CD14-positive monocyte (primary cell): ENCODE measurements at regions not wholly inside any gene's neighbourhood (a gene's known extent, or its start where the extent isn't known, plus 50 kb on each side); places are given as distances from the start of the nearest gene placed in this dataset.

Source experiments
- DNase-seq, 3 donors: peaks; one replicate each; pipeline ENCODE4 v3.0.0-alpha.2; 2011 to 2022
- H2AFZ ChIP-seq: 2 replicates; pipeline ENCODE4 v1.6.0; 2012; ENCODE audit warnings: mild to moderate bottlenecking, low read depth, low read length, inconsistent platforms; ENCODE audit not compliant: insufficient read depth, poor library complexity, severe bottlenecking
- H3K27ac ChIP-seq, 2 donors: 1 replicate in 1 of 2; 2 replicates in 1 of 2; pipeline ENCODE4 v1.5.1; 2012 to 2013; ENCODE audit warnings: low read length in 2 of 2, control low read depth in 1 of 2, inconsistent platforms in 1 of 2, low read depth in 1 of 2, mild to moderate bottlenecking in 1 of 2
- H3K27me3 ChIP-seq, 2 donors: one replicate each; pipeline versions ENCODE4 v1.6.0 to v1.6.1; 2011 to 2013; ENCODE audit warnings: low read length in 2 of 2; ENCODE audit not compliant: control insufficient read depth in 2 of 2, insufficient read depth in 2 of 2
- H3K36me3 ChIP-seq, 2 donors: replicated peaks in 1 of 2; 1 replicate in 1 of 2; 2 replicates in 1 of 2; pipeline versions ENCODE4 v1.5.1 to v1.6.1; 2012 to 2013; ENCODE audit warnings: low read length in 2 of 2, control low read depth in 1 of 2, inconsistent platforms in 1 of 2, mild to moderate bottlenecking in 1 of 2; ENCODE audit not compliant: insufficient read depth in 2 of 2, control insufficient read depth in 1 of 2
- H3K4me1 ChIP-seq, 2 donors: 1 replicate in 1 of 2; 2 replicates in 1 of 2; pipeline versions ENCODE4 v1.5.1 to v1.6.1; 2012 to 2013; ENCODE audit warnings: low read length in 2 of 2, control low read depth in 1 of 2, inconsistent platforms in 1 of 2, mild to moderate bottlenecking in 1 of 2, moderate library complexity in 1 of 2; ENCODE audit not compliant: insufficient read depth in 2 of 2, control insufficient read depth in 1 of 2
- H3K4me2 ChIP-seq: replicated peaks from 2 replicates; pipeline ENCODE3; 2012; ENCODE audit warnings: low read length, moderate library complexity, mild to moderate bottlenecking; ENCODE audit not compliant: poor library complexity, severe bottlenecking; ENCODE audit errors: extremely low read depth
- H3K4me3 ChIP-seq, 3 experiments: fragments of 200-600 bp in 1 of 3; sonication (generic) in 1 of 3; replicated peaks in 1 of 3; 1 replicate in 2 of 3; 2 replicates in 1 of 3; pipeline ENCODE4 v1.5.1; 2011 to 2013; ENCODE audit warnings: low read length in 3 of 3, mild to moderate bottlenecking in 3 of 3, control low read depth in 2 of 3, low read depth in 2 of 3, inconsistent platforms in 1 of 3, moderate library complexity in 1 of 3
- H3K79me2 ChIP-seq: 2 replicates; pipeline ENCODE4 v1.6.0; 2012; ENCODE audit warnings: mild to moderate bottlenecking, control low read depth, inconsistent platforms, low read length, moderate library complexity; ENCODE audit not compliant: insufficient read depth
- H3K9ac ChIP-seq: 2 replicates; pipeline ENCODE4 v1.6.0; 2017; ENCODE audit warnings: low read length, mild to moderate bottlenecking; ENCODE audit not compliant: insufficient read depth, poor library complexity, severe bottlenecking
- H3K9me3 ChIP-seq, 2 donors: replicated peaks in 1 of 2; 1 replicate in 1 of 2; 2 replicates in 1 of 2; pipeline versions ENCODE4 v1.5.1 to v1.6.1; 2012 to 2013; ENCODE audit warnings: low read length in 2 of 2, control low read depth in 1 of 2; ENCODE audit not compliant: control insufficient read depth in 1 of 2, insufficient read depth in 1 of 2
- H4K20me1 ChIP-seq: 2 replicates; pipeline ENCODE4 v1.6.0; 2012; ENCODE audit warnings: mild to moderate bottlenecking, low read length, control low read depth, moderate library complexity; ENCODE audit not compliant: insufficient read depth
- H3K27ac Mint-ChIP-seq, 7 donors: one replicate each; pipeline ENCODE4 v1.8.0; 2020; ENCODE audit warnings: mild to moderate bottlenecking in 7 of 7, mixed read lengths in 7 of 7, moderate library complexity in 6 of 7, inconsistent platforms in 2 of 7
- H3K27me3 Mint-ChIP-seq, 3 donors: one replicate each; pipeline ENCODE4 v1.8.0; 2021 to 2022; ENCODE audit warnings: low read depth in 3 of 3, mild to moderate bottlenecking in 3 of 3, mixed read lengths in 3 of 3, moderate library complexity in 3 of 3, inconsistent platforms in 1 of 3
- H3K36me3 Mint-ChIP-seq, 2 donors: one replicate each; pipeline ENCODE4 v1.8.0; 2020; ENCODE audit warnings: mixed read lengths in 2 of 2, inconsistent platforms in 1 of 2, mild to moderate bottlenecking in 1 of 2
- H3K4me1 Mint-ChIP-seq: one replicate; pipeline ENCODE4 v1.8.0; 2020; ENCODE audit warnings: mild to moderate bottlenecking, mixed read lengths
- H3K4me3 Mint-ChIP-seq, 2 donors: one replicate each; pipeline ENCODE4 v1.8.0; 2020; ENCODE audit warnings: mild to moderate bottlenecking in 2 of 2, mixed read lengths in 2 of 2, moderate library complexity in 1 of 2
- H3K9me3 Mint-ChIP-seq, 7 donors: one replicate each; pipeline ENCODE4 v1.8.0; 2020 to 2022; ENCODE audit warnings: mixed read lengths in 7 of 7, mild to moderate bottlenecking in 6 of 7, moderate library complexity in 6 of 7, inconsistent platforms in 2 of 7
- WGBS: methylation state at CpG from one replicate; pipeline ENCODE4 v1.1.5; 2013; ENCODE audit warnings: missing lambda C conversion rate; ENCODE audit not compliant: insufficient coverage; 5-methylcytosine and 5-hydroxymethylcytosine counted together
- intact Hi-C, 2 donors: fragments of 100-400 bp; cut with micrococcal nuclease; formaldehyde crosslinking; loops; one replicate each; pipeline versions ENCODE4 v1.15.0 to v1.15.1; 2023
- TF ChIP-seq, protein P1 (sequence below): fragments of 200-600 bp; IDR thresholded peaks from one replicate; pipeline ENCODE4 v1.8.0; 2022; ENCODE audit warnings: antibody characterized with exemption, mild to moderate bottlenecking

DNA sequence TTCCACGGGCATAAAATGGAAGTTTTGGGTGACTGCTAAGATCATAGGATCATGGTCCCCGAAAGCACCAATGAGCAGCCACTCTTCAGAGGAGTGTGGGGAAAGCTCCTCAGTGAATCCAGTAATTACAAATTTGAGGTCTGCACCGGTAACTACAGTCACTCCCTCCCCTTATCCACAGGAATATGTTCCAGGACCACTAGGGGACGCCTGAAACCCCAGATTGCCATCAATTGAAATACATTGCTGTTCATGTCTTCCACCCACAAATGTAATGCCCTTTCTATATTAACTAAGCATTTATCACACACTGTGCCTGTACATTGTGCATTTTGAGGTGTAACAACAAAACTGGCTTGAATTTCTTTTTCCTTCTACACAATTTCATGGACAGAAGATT is 447.9 kb upstream of the PFKP start:
- H3K4me1 ChIP-seq = no peaks in the 10 kb centered on the region
- no peak overlapping the region for H3K4me3 ChIP-seq
- no peaks in the 10 kb centered on the region for H3K9me3 ChIP-seq
- 0% methylated on average over 2 of the region's 4 CpGs for WGBS
- no peak overlapping the region for H2AFZ ChIP-seq
- Mint-ChIP-seq H3K9me3 (peaks cover 0 to 4% (median 0%) of the 10 kb centered on the region in 7 donors), H3K27ac (no peak overlapping the region), H3K4me1 (no peaks in the 10 kb centered on the region), H3K4me3 (no peak overlapping the region), H3K27me3 (no peaks in the 10 kb centered on the region), H3K36me3 (no peaks in the 10 kb centered on the region)
- TF ChIP-seq, protein P1, sequence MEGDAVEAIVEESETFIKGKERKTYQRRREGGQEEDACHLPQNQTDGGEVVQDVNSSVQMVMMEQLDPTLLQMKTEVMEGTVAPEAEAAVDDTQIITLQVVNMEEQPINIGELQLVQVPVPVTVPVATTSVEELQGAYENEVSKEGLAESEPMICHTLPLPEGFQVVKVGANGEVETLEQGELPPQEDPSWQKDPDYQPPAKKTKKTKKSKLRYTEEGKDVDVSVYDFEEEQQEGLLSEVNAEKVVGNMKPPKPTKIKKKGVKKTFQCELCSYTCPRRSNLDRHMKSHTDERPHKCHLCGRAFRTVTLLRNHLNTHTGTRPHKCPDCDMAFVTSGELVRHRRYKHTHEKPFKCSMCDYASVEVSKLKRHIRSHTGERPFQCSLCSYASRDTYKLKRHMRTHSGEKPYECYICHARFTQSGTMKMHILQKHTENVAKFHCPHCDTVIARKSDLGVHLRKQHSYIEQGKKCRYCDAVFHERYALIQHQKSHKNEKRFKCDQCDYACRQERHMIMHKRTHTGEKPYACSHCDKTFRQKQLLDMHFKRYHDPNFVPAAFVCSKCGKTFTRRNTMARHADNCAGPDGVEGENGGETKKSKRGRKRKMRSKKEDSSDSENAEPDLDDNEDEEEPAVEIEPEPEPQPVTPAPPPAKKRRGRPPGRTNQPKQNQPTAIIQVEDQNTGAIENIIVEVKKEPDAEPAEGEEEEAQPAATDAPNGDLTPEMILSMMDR = no peak
- no peak overlapping the region for H3K27ac ChIP-seq
- no peak overlapping the region for H3K4me2 ChIP-seq
- no peak for DNase-seq
- no peaks in the 10 kb centered on the region for H4K20me1 ChIP-seq
- no peaks in the 10 kb centered on the region for H3K79me2 ChIP-seq
- intact Hi-C loops = no loop called here
- no peaks in the 10 kb centered on the region for H3K36me3 ChIP-seq
- no peaks in the 10 kb centered on the region for H3K27me3 ChIP-seq
- no peak overlapping the region for H3K9ac ChIP-seq

DNA sequence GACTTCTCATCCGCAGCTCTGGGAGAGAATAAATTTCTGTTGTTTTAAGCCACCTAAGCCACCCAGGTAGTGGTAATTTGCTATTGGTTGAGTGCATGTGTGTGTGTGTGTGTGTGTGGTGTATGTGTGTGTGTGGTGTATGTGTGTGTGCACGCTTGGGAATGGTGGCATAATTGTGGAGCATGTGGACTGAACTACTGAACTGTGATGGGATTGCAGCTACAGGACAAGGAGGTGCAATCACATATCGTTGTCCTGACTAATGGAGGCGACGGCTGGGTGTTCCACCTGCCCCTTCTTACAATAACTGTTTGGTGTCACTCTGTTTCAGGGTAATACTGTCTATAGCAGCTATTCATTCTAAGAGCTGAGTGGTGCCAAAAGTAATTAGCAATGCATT is 448.7 kb upstream of the PFKP start:
- DNase-seq = no peak
- H3K27me3 Mint-ChIP-seq = no peaks in the 10 kb centered on the region

More for the DNA sequence above, 448.7 kb upstream of the PFKP start:
- Histone ChIP-seq H3K36me3 (no peaks in the 10 kb centered on the region), H3K9me3 (no peaks in the 10 kb centered on the region), H3K4me2 (no peak overlapping the region), H4K20me1 (no peaks in the 10 kb centered on the region), H3K4me3 (no peak overlapping the region), H2AFZ (no peak overlapping the region), H3K27ac (no peak overlapping the region), H3K79me2 (no peaks in the 10 kb centered on the region), H3K27me3 (no peaks in the 10 kb centered on the region), H3K4me1 (no peaks in the 10 kb centered on the region), H3K9ac (no peak overlapping the region)
- TF ChIP-seq, protein P1 = no peak
- Mint-ChIP-seq H3K9me3 (peaks cover 0 to 4% (median 0%) of the 10 kb centered on the region in 7 donors), H3K36me3 (no peaks in the 10 kb centered on the region), H3K4me3 (no peak overlapping the region), H3K27ac (no peak overlapping the region), H3K4me1 (no peaks in the 10 kb centered on the region)
- WGBS = 85% methylated on average over 3 of the region's 5 CpGs
- intact Hi-C loops = no loop called here
